ENCODE measurements at regions not wholly inside any gene's neighbourhood (a gene's known extent, or its start where the extent isn't known, plus 50 kb on each side); places are given as distances from the start of the nearest gene placed in this dataset.

GRCh38 chrX:131894995-131895394 lies 128.1 kb upstream of the STK26 start:
- no peak for DNase-seq (ENCODE audit: low spot score)
- TF ChIP-seq, protein P1, sequence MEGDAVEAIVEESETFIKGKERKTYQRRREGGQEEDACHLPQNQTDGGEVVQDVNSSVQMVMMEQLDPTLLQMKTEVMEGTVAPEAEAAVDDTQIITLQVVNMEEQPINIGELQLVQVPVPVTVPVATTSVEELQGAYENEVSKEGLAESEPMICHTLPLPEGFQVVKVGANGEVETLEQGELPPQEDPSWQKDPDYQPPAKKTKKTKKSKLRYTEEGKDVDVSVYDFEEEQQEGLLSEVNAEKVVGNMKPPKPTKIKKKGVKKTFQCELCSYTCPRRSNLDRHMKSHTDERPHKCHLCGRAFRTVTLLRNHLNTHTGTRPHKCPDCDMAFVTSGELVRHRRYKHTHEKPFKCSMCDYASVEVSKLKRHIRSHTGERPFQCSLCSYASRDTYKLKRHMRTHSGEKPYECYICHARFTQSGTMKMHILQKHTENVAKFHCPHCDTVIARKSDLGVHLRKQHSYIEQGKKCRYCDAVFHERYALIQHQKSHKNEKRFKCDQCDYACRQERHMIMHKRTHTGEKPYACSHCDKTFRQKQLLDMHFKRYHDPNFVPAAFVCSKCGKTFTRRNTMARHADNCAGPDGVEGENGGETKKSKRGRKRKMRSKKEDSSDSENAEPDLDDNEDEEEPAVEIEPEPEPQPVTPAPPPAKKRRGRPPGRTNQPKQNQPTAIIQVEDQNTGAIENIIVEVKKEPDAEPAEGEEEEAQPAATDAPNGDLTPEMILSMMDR (IDR thresholded peaks at IDR 0.05; ENCODE audit: extremely low read depth, missing control alignments): no peak

GRCh38 chrX:131895807-131896206 lies 127.3 kb upstream of the STK26 start:
- TF ChIP-seq, protein P1 (IDR thresholded peaks at IDR 0.05; ENCODE audit: extremely low read depth, missing control alignments): no peak
- DNase-seq (ENCODE audit: low spot score): no peak

DNA sequence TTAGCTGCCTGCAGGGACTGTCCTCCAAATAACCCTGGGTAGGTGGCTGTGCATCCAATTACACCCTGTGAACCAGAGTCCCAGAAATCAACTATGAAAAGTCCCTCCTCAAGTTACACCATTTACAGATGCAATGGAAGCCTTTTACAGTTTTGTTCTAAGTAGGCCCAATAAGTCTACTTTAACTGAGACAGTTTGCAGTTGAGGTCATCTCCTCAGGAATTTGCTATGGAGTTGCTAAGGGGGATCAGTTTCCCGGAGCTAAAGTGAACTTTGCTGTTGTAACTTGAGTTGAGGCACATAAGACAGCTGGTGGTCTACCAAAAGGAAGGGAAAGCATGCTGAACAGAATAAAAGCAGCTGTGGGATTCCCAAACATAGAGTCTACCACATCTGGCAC lies 121.6 kb upstream of the STK26 start:
- TF ChIP-seq, protein P1 (IDR thresholded peaks at IDR 0.05; ENCODE audit: extremely low read depth, missing control alignments): no peak

DNA sequence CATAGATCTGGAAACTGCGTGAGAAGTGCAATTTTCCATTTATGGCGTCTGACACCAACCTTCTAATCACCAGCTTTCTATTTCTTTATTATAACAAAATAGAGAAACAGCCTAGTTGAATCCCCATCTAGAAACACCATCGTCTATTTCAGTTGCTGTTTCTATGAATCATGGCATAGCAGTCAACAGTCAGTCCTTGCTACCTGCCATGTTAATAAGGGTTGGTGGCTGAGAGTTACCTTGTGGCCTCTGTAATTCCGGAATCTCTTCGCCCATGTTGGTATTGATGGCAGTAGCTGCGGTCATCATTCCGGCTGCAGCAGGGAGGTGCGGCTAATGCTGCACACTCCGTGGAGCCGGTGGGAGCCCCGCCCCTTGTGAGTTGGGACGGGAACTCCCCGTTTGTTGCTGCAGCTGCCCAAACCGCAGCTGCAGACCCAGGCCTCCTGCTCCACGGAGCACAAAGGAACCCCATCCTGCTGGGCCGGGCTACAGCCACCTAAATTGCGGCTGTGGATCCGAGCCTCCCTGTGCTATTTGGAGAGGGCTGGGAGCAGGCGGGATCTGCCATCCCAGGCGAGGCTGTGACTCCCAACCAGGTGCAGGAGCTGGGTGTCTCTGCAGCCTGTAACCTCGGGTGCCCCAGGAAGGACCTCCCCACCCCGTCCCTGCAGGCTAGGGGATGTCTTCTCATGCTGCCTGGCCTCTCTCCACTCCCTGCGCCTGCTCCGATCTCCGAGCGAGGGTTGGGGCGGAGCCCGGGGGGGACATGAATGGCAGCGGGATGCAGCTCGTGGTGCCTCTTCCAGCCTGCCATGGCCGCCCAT lies 115.4 kb upstream of the STK26 start:
- TF ChIP-seq, protein P1 (IDR thresholded peaks at IDR 0.05; ENCODE audit: extremely low read depth, missing control alignments): no peak
- DNase-seq (ENCODE audit: low spot score): no peak

More for the DNA sequence above, 121.6 kb upstream of the STK26 start:
- DNase-seq (ENCODE audit: low spot score): no peak

DNA sequence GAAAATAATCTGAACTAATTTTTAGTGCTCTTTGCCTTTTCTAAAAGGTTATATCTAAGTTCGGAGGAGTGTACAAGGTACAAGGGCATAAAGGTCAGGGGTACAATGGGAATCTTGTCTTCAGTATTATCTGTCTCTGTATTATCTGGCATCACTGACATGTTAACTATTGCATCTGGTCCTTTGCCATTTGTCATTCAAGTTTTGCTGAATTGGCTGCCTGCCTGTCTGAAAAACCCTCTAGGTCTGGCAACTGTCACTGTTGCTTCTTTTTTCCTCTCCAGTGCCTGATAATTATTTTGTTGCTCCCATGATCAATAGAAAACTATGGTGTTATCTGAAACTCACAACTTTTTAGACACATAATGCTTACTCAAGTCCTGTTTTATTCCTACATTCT lies 112.5 kb upstream of the STK26 start:
- DNase-seq (ENCODE audit: low spot score): no peak
- TF ChIP-seq, protein P1 (IDR thresholded peaks at IDR 0.05; ENCODE audit: extremely low read depth, missing control alignments): no peak

GRCh38 chrX:131915488-131915887 lies 107.6 kb upstream of the STK26 start:
- TF ChIP-seq, protein P1 (IDR thresholded peaks at IDR 0.05; ENCODE audit: extremely low read depth, missing control alignments): no peak
- no peak for DNase-seq (ENCODE audit: low spot score)

DNA sequence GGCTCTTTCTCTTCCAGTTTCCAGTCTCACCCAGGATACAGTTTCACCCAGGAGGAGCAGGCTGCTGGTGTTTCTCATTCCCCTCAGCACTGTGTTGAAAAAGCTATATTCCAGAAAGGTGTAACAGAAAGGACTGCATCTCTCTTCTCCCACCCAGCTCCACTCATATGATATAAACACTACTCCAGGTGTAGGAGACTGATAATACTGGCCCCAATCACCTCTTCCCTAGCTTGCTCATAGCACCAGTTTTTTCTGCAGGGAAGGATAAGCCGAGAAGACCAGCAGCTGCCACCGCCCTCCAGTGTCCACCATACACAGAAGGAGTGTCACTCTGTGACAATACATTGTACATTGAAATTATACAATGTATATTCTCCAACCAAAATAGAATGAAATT lies 105.5 kb upstream of the STK26 start:
- TF ChIP-seq, protein P1 (IDR thresholded peaks at IDR 0.05; ENCODE audit: extremely low read depth, missing control alignments): no peak
- DNase-seq (ENCODE audit: low spot score): no peak
